Uterus (tissue), 3 donors: ENCODE measurements at regions not wholly inside any gene's neighbourhood (a gene's known extent, or its start where the extent isn't known, plus 50 kb on each side); places are given as distances from the start of the nearest gene placed in this dataset.

Experiments used
- DNase-seq, 2 donors: peaks; one replicate each; pipeline ENCODE4 v3.0.0-alpha.2; 2019 to 2020
- H3K27ac ChIP-seq, 2 donors: fragments of 200-600 bp; sonication (generic); 1 replicate in 1 of 2; 2 replicates in 1 of 2; pipeline ENCODE4 v1.5.1; 2016 to 2018
- H3K27me3 ChIP-seq, 2 donors: fragments of 200-600 bp; sonication (generic); one replicate each; pipeline ENCODE4 v1.5.1; 2018 to 2019; ENCODE audit warnings: control low read depth in 1 of 2
- H3K36me3 ChIP-seq, 2 donors: fragments of 200-600 bp; sonication (generic); one replicate each; pipeline ENCODE4 v1.5.1; 2019; ENCODE audit warnings: control low read depth in 1 of 2
- H3K4me1 ChIP-seq, 2 donors: fragments of 200-600 bp; sonication (generic); one replicate each; pipeline ENCODE4 v1.5.1; 2018 to 2019; ENCODE audit warnings: control low read depth in 1 of 2
- H3K4me3 ChIP-seq, 2 donors: fragments of 200-600 bp; sonication (generic); 1 replicate in 1 of 2; 2 replicates in 1 of 2; pipeline ENCODE4 v1.5.1; 2018 to 2019; ENCODE audit warnings: mild to moderate bottlenecking in 1 of 2
- H3K9me3 ChIP-seq, 2 donors: fragments of 200-600 bp; sonication (generic); one replicate each; pipeline ENCODE4 v1.5.1; 2019; ENCODE audit warnings: control low read depth in 1 of 2
- CTCF ChIP-seq, 4 experiments: fragments of 200-600 bp in 2 of 4; fragments of 450-650 bp in 2 of 4; sonication (generic) in 2 of 4; IDR thresholded peaks; one replicate each; pipeline ENCODE4 v1.5.1; 2016 to 2019; ENCODE audit warnings: antibody characterized with exemption in 4 of 4, mild to moderate bottlenecking in 2 of 4, moderate library complexity in 1 of 4
- POLR2A ChIP-seq, 2 donors: fragments of 450-650 bp; IDR thresholded peaks; one replicate each; pipeline ENCODE4 v1.6.1; 2016; ENCODE audit warnings: antibody characterized with exemption in 2 of 2, mild to moderate bottlenecking in 1 of 2, moderate library complexity in 1 of 2
- intact Hi-C: fragments of 100-400 bp; cut with DNase I; formaldehyde crosslinking; loops from one replicate; pipeline ENCODE4 v1.15.1; 2023; ENCODE audit warnings: low total_unique reads
- donor health status: DM: yes; HTN: yes; CAD: no.

- intact Hi-C loops, result no loop called here
- Histone ChIP-seq H3K4me3 (no peak overlapping the region), H3K27me3 (no peaks in the 10 kb centered on the region), H3K27ac (no peak overlapping the region), H3K36me3 (no peaks in the 10 kb centered on the region), H3K4me1 (no peaks in the 10 kb centered on the region), H3K9me3 (no peaks in the 10 kb centered on the region)
- DNase-seq, result no peak
- TF ChIP-seq POLR2A (IDR thresholded peaks at IDR 0.05), result no peak
- no peak for TF ChIP-seq CTCF (IDR thresholded peaks at IDR 0.05)
These were observed 125.7 kb upstream of the ACSL4 start for GRCh38 chrX:109858602-109859341.

GRCh38 chrX:109859651-109860050 lies 126.6 kb upstream of the ACSL4 start:
- intact Hi-C loops, result no loop called here
- TF ChIP-seq POLR2A (IDR thresholded peaks at IDR 0.05), result no peak
- TF ChIP-seq CTCF (IDR thresholded peaks at IDR 0.05), result no peak
- Histone ChIP-seq H3K9me3 (no peaks in the 10 kb centered on the region), H3K36me3 (no peaks in the 10 kb centered on the region), H3K27me3 (no peaks in the 10 kb centered on the region), H3K4me1 (no peaks in the 10 kb centered on the region), H3K4me3 (no peak overlapping the region), H3K27ac (no peak overlapping the region)
- no peak for DNase-seq

- TF ChIP-seq CTCF (IDR thresholded peaks at IDR 0.05), result no peak
- TF ChIP-seq POLR2A (IDR thresholded peaks at IDR 0.05), result no peak
- H3K27me3 ChIP-seq, result no peaks in the 10 kb centered on the region
- H3K27ac ChIP-seq, result no peak overlapping the region
- intact Hi-C loops, result no loop called here
- DNase-seq, result no peak
- H3K4me1 ChIP-seq, result no peaks in the 10 kb centered on the region
- H3K4me3 ChIP-seq, result no peak overlapping the region
- H3K9me3 ChIP-seq, result no peaks in the 10 kb centered on the region
- H3K36me3 ChIP-seq, result no peaks in the 10 kb centered on the region
These were observed 129.4 kb upstream of the ACSL4 start for GRCh38 chrX:109862433-109862832.

- Histone ChIP-seq H3K4me1 (no peaks in the 10 kb centered on the region), H3K9me3 (no peaks in the 10 kb centered on the region), H3K4me3 (no peak overlapping the region), H3K36me3 (no peaks in the 10 kb centered on the region), H3K27me3 (no peaks in the 10 kb centered on the region), H3K27ac (no peak overlapping the region)
- DNase-seq, result no peak
- intact Hi-C loops, result no loop called here
- TF ChIP-seq CTCF (IDR thresholded peaks at IDR 0.05) (no peak), POLR2A (IDR thresholded peaks at IDR 0.05) (no peak)
These were observed 130.8 kb upstream of the ACSL4 start for GRCh38 chrX:109863811-109864210.

- TF ChIP-seq CTCF (IDR thresholded peaks at IDR 0.05) (no peak), POLR2A (IDR thresholded peaks at IDR 0.05) (no peak)
- Histone ChIP-seq H3K27ac (no peak overlapping the region), H3K4me1 (no peaks in the 10 kb centered on the region), H3K27me3 (no peaks in the 10 kb centered on the region), H3K9me3 (no peaks in the 10 kb centered on the region), H3K4me3 (no peak overlapping the region), H3K36me3 (no peaks in the 10 kb centered on the region)
- no peak for DNase-seq
- intact Hi-C loops, result no loop called here
These were observed 131.6 kb upstream of the TMEM164 start for GRCh38 chrX:109871121-109871888.
